PC-9 (cell line): ENCODE measurements at regions not wholly inside any gene's neighbourhood (a gene's known extent, or its start where the extent isn't known, plus 50 kb on each side); places are given as distances from the start of the nearest gene placed in this dataset.

Experiments used
- BruUV-seq: library from RNA; stranded (reverse); fragments of 400-500 nt; replicated peaks from 2 replicates; lab custom pipeline; 2021; lab: Mats Ljungman, UMichigan
- CTCF ChIA-PET: fragments of 300-600 bp; sonication (Branson Sonifier 250); formaldehyde crosslinking; loops from one replicate; lab custom pipeline; 2022; ENCODE audit warnings: antibody characterized with exemption; lab: Charles Lee
- POLR2A ChIA-PET: fragments of 300-600 bp; sonication (Branson Sonifier 250); formaldehyde crosslinking; loops from one replicate; lab custom pipeline; 2022; ENCODE audit warnings: antibody characterized with exemption; ENCODE audit not compliant: unreplicated experiment; lab: Charles Lee
- DNase-seq, 2 experiments: peaks; one replicate each; pipeline versions ENCODE4 v3.0.0 to v3.0.0-alpha.2; 2015 to 2022; ENCODE audit warnings: mixed read lengths in 1 of 2
- H2AFZ ChIP-seq: fragments of 200-600 bp; sonication (generic); 2 replicates; pipeline ENCODE4 v1.8.1; 2017; ENCODE audit warnings: antibody characterized with exemption
- H3F3A ChIP-seq: fragments of 200-600 bp; sonication (generic); 2 replicates; pipeline ENCODE4 v1.8.1; 2017; ENCODE audit warnings: antibody characterized with exemption, mild to moderate bottlenecking, low read depth; ENCODE audit not compliant: insufficient read depth
- H3K27ac ChIP-seq: fragments of 200-600 bp; sonication (generic); 2 replicates; pipeline ENCODE4 v1.6.1; 2016; ENCODE audit warnings: mixed run types
- H3K27me3 ChIP-seq: fragments of 200-600 bp; sonication (generic); 2 replicates; pipeline ENCODE4 v1.6.1; 2016; ENCODE audit warnings: low read depth, mixed run types; ENCODE audit not compliant: insufficient read depth
- H3K36me3 ChIP-seq: fragments of 200-600 bp; sonication (generic); 2 replicates; pipeline ENCODE4 v1.6.1; 2016; ENCODE audit warnings: low read depth, mixed run types
- H3K4me1 ChIP-seq: fragments of 200-600 bp; sonication (generic); replicated peaks from 2 replicates; pipeline ENCODE4 v1.6.1; 2016; ENCODE audit warnings: mixed run types; ENCODE audit not compliant: insufficient read depth
- H3K4me2 ChIP-seq: fragments of 200-600 bp; sonication (generic); 2 replicates; pipeline ENCODE4 v1.6.1; 2017; ENCODE audit warnings: mixed run types
- H3K4me3 ChIP-seq: fragments of 200-600 bp; sonication (generic); 2 replicates; pipeline ENCODE4 v1.6.1; 2016; ENCODE audit warnings: mixed run types
- H3K79me2 ChIP-seq: fragments of 200-600 bp; sonication (generic); 2 replicates; pipeline ENCODE4 v1.6.1; 2017; ENCODE audit warnings: low read depth, mixed run types
- H3K9me2 ChIP-seq: fragments of 200-600 bp; sonication (generic); 2 replicates; pipeline ENCODE4 v1.8.1; 2017; ENCODE audit warnings: mild to moderate bottlenecking; ENCODE audit not compliant: insufficient read depth
- H3K9me3 ChIP-seq: fragments of 200-600 bp; sonication (generic); 2 replicates; pipeline ENCODE4 v1.8.1; 2016; ENCODE audit warnings: low read depth; ENCODE audit not compliant: insufficient read depth
- H4K20me1 ChIP-seq: fragments of 200-600 bp; sonication (generic); 2 replicates; pipeline ENCODE4 v1.8.1; 2017; ENCODE audit not compliant: insufficient read depth
- EZH2 ChIP-seq: fragments of 200-600 bp; sonication (generic); IDR thresholded peaks from 2 replicates; pipeline ENCODE4 v1.8.0; 2017; ENCODE audit warnings: antibody characterized with exemption, low read depth
- intact Hi-C: fragments of 100-400 bp; cut with micrococcal nuclease; formaldehyde crosslinking; loops from one replicate; pipeline ENCODE4 v1.10.0; 2022; ENCODE audit not compliant: unreplicated experiment
- TF ChIP-seq, protein P1 (sequence below): fragments of 200-600 bp; sonication (generic); conservative IDR thresholded peaks from 2 replicates; pipeline ENCODE4 v1.6.1; 2017; ENCODE audit warnings: mixed run types, antibody characterized with exemption, mild to moderate bottlenecking, moderate library complexity

DNA sequence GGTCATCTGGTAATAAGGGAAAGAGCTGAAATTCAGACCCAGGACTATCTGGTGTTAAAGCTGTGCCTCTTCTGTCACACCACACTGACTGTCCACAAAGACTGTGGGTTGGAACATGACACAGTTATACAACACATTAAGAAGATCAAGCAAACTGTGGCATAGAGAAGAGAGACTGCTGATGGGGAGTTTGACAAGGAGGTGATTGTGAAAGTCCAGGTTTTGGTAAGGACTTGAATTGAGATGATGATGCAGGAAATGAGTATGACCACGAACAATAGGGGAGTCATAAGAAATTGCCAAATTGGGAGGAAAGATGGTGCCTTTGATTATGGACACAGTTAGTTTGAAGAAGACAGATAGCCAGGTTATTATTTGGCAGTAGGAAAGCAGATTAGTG is 163.4 kb downstream of the PDGFRA start:
- H3K9me2 ChIP-seq: no peaks in the 10 kb centered on the region
- no peaks in the 10 kb centered on the region for H3K9me3 ChIP-seq
- no peaks in the 10 kb centered on the region for H3F3A ChIP-seq
- no peak for DNase-seq
- H4K20me1 ChIP-seq: no peaks in the 10 kb centered on the region
- intact Hi-C loops: no loop called here
- no peaks in the 10 kb centered on the region for H3K27me3 ChIP-seq
- ChIA-PET POLR2A (no interaction called here), CTCF (no interaction called here)
- TF ChIP-seq, protein P1, sequence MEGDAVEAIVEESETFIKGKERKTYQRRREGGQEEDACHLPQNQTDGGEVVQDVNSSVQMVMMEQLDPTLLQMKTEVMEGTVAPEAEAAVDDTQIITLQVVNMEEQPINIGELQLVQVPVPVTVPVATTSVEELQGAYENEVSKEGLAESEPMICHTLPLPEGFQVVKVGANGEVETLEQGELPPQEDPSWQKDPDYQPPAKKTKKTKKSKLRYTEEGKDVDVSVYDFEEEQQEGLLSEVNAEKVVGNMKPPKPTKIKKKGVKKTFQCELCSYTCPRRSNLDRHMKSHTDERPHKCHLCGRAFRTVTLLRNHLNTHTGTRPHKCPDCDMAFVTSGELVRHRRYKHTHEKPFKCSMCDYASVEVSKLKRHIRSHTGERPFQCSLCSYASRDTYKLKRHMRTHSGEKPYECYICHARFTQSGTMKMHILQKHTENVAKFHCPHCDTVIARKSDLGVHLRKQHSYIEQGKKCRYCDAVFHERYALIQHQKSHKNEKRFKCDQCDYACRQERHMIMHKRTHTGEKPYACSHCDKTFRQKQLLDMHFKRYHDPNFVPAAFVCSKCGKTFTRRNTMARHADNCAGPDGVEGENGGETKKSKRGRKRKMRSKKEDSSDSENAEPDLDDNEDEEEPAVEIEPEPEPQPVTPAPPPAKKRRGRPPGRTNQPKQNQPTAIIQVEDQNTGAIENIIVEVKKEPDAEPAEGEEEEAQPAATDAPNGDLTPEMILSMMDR: no peak
- no peak for TF ChIP-seq EZH2
- no peaks in the 10 kb centered on the region for H3K79me2 ChIP-seq
- H3K27ac ChIP-seq: no peak overlapping the region
- H3K4me3 ChIP-seq: no peak overlapping the region
- H3K4me2 ChIP-seq: no peak overlapping the region
- BruUV-seq: no TSS peak
- H3K4me1 ChIP-seq: no peaks in the 10 kb centered on the region
- no peak overlapping the region for H2AFZ ChIP-seq
- H3K36me3 ChIP-seq: no peaks in the 10 kb centered on the region

DNA sequence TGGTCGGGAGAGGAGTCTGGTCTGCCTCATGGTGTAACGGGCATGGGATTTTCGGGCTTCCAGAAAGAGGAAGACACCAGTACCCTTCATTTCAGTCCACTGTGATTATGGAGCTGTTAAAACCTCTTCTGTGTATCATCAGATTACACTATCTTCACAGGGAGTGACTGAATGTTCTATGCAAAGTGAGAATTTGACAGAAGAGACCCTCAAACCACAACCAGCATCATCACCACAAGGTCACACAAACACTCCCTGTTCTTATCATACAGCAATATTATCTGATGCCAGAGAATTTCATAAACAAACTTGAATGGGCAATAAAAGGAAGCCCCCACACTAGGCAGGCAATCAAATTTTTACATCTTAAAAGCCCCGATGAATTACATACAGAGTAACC is 164.2 kb downstream of the PDGFRA start:
- no peak for DNase-seq
- H3K4me3 ChIP-seq: no peak overlapping the region
- H4K20me1 ChIP-seq: no peaks in the 10 kb centered on the region
- no TSS peak for BruUV-seq
- intact Hi-C loops: no loop called here
- H3K4me2 ChIP-seq: no peak overlapping the region
- H3F3A ChIP-seq: no peaks in the 10 kb centered on the region
- H3K9me2 ChIP-seq: no peaks in the 10 kb centered on the region
- ChIA-PET POLR2A (no interaction called here), CTCF (no interaction called here)
- H2AFZ ChIP-seq: no peak overlapping the region
- no peaks in the 10 kb centered on the region for H3K27me3 ChIP-seq
- H3K9me3 ChIP-seq: no peaks in the 10 kb centered on the region
- TF ChIP-seq, protein P1: no peak
- no peak for TF ChIP-seq EZH2
- H3K4me1 ChIP-seq: no peaks in the 10 kb centered on the region
- H3K36me3 ChIP-seq: no peaks in the 10 kb centered on the region
- H3K79me2 ChIP-seq: no peaks in the 10 kb centered on the region
- no peak overlapping the region for H3K27ac ChIP-seq

DNA sequence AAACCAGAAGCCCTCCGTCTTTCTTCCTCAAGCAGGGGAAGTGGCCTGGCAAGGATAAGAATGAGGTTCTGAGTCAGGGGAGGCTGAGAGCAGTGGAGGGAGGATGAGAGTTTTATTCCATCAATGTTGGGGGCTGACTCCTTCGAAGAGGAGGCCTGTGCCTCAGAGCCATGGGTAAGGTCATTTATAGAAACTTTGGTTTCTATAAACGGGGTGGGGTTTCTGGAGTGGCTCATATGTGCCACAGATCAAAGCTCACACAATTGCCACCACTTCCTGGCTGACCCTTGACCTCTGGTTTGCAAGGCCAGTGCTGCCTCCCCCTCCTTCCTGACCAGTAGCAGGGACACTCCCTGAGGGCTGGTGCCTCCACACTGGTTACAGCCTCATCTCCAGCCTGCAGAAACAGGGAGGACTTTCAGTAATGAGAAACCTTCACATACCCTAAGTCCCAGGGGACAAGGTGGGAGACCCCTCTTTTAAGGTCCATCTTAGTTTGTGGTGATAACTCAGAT is 166.0 kb downstream of the PDGFRA start:
- no peak overlapping the region for H3K4me2 ChIP-seq
- no peak overlapping the region for H2AFZ ChIP-seq
- no peak for DNase-seq
- H3K79me2 ChIP-seq: no peaks in the 10 kb centered on the region
- no peaks in the 10 kb centered on the region for H3K36me3 ChIP-seq
- H3K4me1 ChIP-seq: no peaks in the 10 kb centered on the region
- BruUV-seq: no TSS peak
- no peaks in the 10 kb centered on the region for H4K20me1 ChIP-seq
- no peaks in the 10 kb centered on the region for H3K27me3 ChIP-seq
- no peaks in the 10 kb centered on the region for H3K9me2 ChIP-seq
- no peak overlapping the region for H3K4me3 ChIP-seq
- intact Hi-C loops: no loop called here
- H3F3A ChIP-seq: no peaks in the 10 kb centered on the region
- no peak overlapping the region for H3K27ac ChIP-seq
- ChIA-PET CTCF (no interaction called here), POLR2A (no interaction called here)
- TF ChIP-seq, protein P1: no peak
- no peak for TF ChIP-seq EZH2
- no peaks in the 10 kb centered on the region for H3K9me3 ChIP-seq
